ENCODE measurements at regions not wholly inside any gene's neighbourhood (a gene's known extent, or its start where the extent isn't known, plus 50 kb on each side); places are given as distances from the start of the nearest gene placed in this dataset.

- no peak for TF ChIP-seq CTCF (IDR thresholded peaks at IDR 0.05)
- TF ChIP-seq POLR2A (IDR thresholded peaks at IDR 0.05), result no peak
These were observed 387.3 kb downstream of the NR2F1-AS1 start for GRCh38 chr5:93193431-93194347.
